ENCODE measurements at regions not wholly inside any gene's neighbourhood (a gene's known extent, or its start where the extent isn't known, plus 50 kb on each side); places are given as distances from the start of the nearest gene placed in this dataset.

DNA sequence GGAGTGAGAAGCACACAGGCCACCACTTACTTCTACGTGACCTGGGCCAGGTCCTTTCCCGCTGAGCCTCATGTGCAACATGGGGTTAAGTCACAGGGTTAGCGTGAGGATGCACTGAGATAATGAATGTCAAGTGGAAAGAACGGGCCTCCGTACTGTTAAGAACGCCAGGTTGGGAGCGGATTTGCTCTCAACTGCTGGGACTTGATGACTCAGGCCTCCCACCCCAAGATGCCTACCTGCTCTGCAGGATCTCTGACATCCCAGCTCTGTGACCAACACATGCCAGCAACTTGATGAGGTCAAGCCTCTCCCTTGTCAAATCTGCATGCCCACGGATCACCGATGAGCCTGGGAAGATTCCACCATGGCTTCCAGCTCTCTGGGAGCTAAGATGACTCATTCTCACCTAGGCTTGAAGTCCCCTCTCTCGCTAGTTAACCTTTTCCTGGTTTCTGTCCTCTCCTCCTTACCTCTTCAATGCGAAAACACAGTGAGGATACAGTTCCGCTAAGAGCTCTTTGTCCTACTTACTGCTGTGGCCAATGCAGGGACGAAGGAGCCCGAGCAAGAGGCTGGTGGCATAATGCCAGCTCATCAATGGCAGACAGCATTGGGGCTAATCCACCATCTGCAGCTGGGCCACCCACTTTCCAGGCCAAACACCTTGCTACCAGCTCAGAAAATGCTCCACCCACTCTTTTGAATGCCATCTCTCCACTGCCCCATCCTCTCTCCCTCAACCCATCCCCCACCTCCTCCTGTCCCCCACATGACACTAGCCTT is 67.6 kb downstream of the PJA1 start:
- Histone ChIP-seq H2AFZ (ENCODE audit: low read depth, low read length) (no peak overlapping the region), H3K27ac (ENCODE audit: insufficient read depth, low read depth, low read length) (no peak overlapping the region), H3K9me3 (replicated peaks; ENCODE audit: control insufficient read depth, insufficient read depth, low read length) (no peaks in the 10 kb centered on the region), H3K9me1 (replicated peaks; ENCODE audit: control insufficient read depth, extremely low read depth, insufficient read depth, low read length) (no peaks in the 10 kb centered on the region), H3K27me3 (ENCODE audit: control insufficient read depth in 2 of 2, insufficient read depth in 2 of 2, low read length in 2 of 2) (no peaks in the 10 kb centered on the region), H3K4me3 (replicated peaks in 1 of 3; ENCODE audit: insufficient read depth in 1 of 3, low read depth in 1 of 3, low read length in 3 of 3) (no peak overlapping the region), H3K4me1 (ENCODE audit: control insufficient read depth, extremely low read depth, insufficient read depth, low read length) (no peaks in the 10 kb centered on the region), H3K9ac (replicated peaks; ENCODE audit: extremely low read depth, insufficient read depth, low read length) (no peak overlapping the region), H3K4me2 (ENCODE audit: insufficient read depth, low read length) (no peak overlapping the region), H3K36me3 (ENCODE audit: control insufficient read depth in 2 of 2, extremely low read depth in 1 of 2, insufficient read depth in 2 of 2, low read length in 2 of 2) (no peaks in the 10 kb centered on the region), H3K79me2 (ENCODE audit: control insufficient read depth, insufficient read depth, low read length) (no peaks in the 10 kb centered on the region), H4K20me1 (replicated peaks; ENCODE audit: control insufficient read depth, extremely low read depth, insufficient read depth, low read length) (no peaks in the 10 kb centered on the region)
- ChIA-PET CTCF (interaction anchor here (1.3 kb wide), 1 partner anchor 270 kb away, joined by 4 read pairs; no protein-coding TSS in a partner anchor), POLR2A (no interaction called here)
- TF ChIP-seq GATA2 (IDR thresholded peaks at IDR 0.05; ENCODE audit: insufficient read depth, insufficient read length, low read depth, low read length) (no peak), POLR2A (IDR thresholded peaks at IDR 0.05; ENCODE audit: low read depth, low read length) (no peak), FOS (IDR thresholded peaks at IDR 0.05; ENCODE audit: borderline replicate concordance, insufficient read depth, low read length) (no peak), EZH2 (IDR thresholded peaks at IDR 0.05; ENCODE audit: borderline replicate concordance, low read depth, low read length, severe bottlenecking) (no peak), MYC (IDR thresholded peaks at IDR 0.05; ENCODE audit: low read depth, low read length) (no peak), JUN (IDR thresholded peaks at IDR 0.05; ENCODE audit: borderline replicate concordance, insufficient read depth, insufficient read length, low read depth) (no peak), POLR2AphosphoS5 (IDR thresholded peaks at IDR 0.05; ENCODE audit: insufficient read depth, low read depth, low read length) (no peak)
- TF ChIP-seq, protein P1, sequence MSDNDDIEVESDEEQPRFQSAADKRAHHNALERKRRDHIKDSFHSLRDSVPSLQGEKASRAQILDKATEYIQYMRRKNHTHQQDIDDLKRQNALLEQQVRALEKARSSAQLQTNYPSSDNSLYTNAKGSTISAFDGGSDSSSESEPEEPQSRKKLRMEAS (IDR thresholded peaks at IDR 0.05; ENCODE audit: insufficient read depth, insufficient read length): no peak
- TF ChIP-seq, protein P2, sequence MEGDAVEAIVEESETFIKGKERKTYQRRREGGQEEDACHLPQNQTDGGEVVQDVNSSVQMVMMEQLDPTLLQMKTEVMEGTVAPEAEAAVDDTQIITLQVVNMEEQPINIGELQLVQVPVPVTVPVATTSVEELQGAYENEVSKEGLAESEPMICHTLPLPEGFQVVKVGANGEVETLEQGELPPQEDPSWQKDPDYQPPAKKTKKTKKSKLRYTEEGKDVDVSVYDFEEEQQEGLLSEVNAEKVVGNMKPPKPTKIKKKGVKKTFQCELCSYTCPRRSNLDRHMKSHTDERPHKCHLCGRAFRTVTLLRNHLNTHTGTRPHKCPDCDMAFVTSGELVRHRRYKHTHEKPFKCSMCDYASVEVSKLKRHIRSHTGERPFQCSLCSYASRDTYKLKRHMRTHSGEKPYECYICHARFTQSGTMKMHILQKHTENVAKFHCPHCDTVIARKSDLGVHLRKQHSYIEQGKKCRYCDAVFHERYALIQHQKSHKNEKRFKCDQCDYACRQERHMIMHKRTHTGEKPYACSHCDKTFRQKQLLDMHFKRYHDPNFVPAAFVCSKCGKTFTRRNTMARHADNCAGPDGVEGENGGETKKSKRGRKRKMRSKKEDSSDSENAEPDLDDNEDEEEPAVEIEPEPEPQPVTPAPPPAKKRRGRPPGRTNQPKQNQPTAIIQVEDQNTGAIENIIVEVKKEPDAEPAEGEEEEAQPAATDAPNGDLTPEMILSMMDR (IDR thresholded peaks at IDR 0.05; ENCODE audit: extremely low read depth in 1 of 2, insufficient read depth in 1 of 2, low read depth in 1 of 2, low read length in 2 of 2): no peak
- intact Hi-C loops (cut with micrococcal nuclease): no loop called here
- FAIRE-seq: no peak
- DNase-seq (ENCODE audit: low read depth, low spot score): no peak
- dilution Hi-C loops (cut with MboI; ENCODE audit: extremely low pct_ligation_motif_present, low sequenced_read_pairs): no loop called here
- no TSS peak for BruUV-seq (replicated peaks)

All from endothelial cell of umbilical vein (primary cell).